Endothelial cell of umbilical vein (primary cell): ENCODE measurements at regions not wholly inside any gene's neighbourhood (a gene's known extent, or its start where the extent isn't known, plus 50 kb on each side); places are given as distances from the start of the nearest gene placed in this dataset.

ENCODE experiments used
- BruUV-seq: library from RNA; stranded (reverse); fragments of 400-500 nt; replicated peaks from 2 replicates; lab custom pipeline; 2021; lab: Mats Ljungman, UMichigan
- CTCF ChIA-PET: fragments of 300-600, 350-600 bp; sonication (Branson Sonifier 250); formaldehyde crosslinking; loops from one replicate; lab custom pipeline; 2021; ENCODE audit warnings: antibody characterized with exemption, inconsistent platforms; lab: Charles Lee
- POLR2A ChIA-PET: fragments of 300-600, 350-600 bp; sonication (Branson Sonifier 250); formaldehyde crosslinking; loops from one replicate; lab custom pipeline; 2021; ENCODE audit warnings: antibody characterized with exemption, inconsistent platforms; lab: Charles Lee
- DNase-seq: peaks from one replicate; pipeline ENCODE4 v3.0.0-alpha.2; 2011; ENCODE audit warnings: low read depth, low spot score
- FAIRE-seq: peaks from 2 replicates; lab custom pipeline; 2011; peaks lifted over from hg19 to GRCh38; lab: Jason Lieb, UNC
- H2AFZ ChIP-seq: 2 replicates; pipeline ENCODE4 v1.6.0; 2012; ENCODE audit warnings: low read depth, low read length, control low read depth, inconsistent platforms
- H3K27ac ChIP-seq: 2 replicates; pipeline ENCODE4 v1.5.1; 2011; ENCODE audit warnings: low read depth, mild to moderate bottlenecking, control low read depth, low read length, moderate library complexity; ENCODE audit not compliant: insufficient read depth
- H3K27me3 ChIP-seq, 2 experiments: 2 replicates each; pipeline versions ENCODE4 v1.6.0 to v1.6.1; 2011; ENCODE audit warnings: low read length in 2 of 2, mixed read lengths in 1 of 2; ENCODE audit not compliant: control insufficient read depth in 2 of 2, insufficient read depth in 2 of 2
- H3K36me3 ChIP-seq, 2 experiments: 2 replicates in 1 of 2; 3 replicates in 1 of 2; pipeline ENCODE4 v1.5.1; 2011; ENCODE audit warnings: low read length in 2 of 2, mild to moderate bottlenecking in 1 of 2, moderate library complexity in 1 of 2; ENCODE audit not compliant: control insufficient read depth in 2 of 2, insufficient read depth in 2 of 2; ENCODE audit errors: extremely low read depth in 1 of 2
- H3K4me1 ChIP-seq: 3 replicates; pipeline ENCODE4 v1.5.1; 2011; ENCODE audit warnings: mild to moderate bottlenecking, low read length; ENCODE audit not compliant: control insufficient read depth, insufficient read depth; ENCODE audit errors: extremely low read depth
- H3K4me2 ChIP-seq: 2 replicates; pipeline ENCODE4 v1.6.1; 2011; ENCODE audit warnings: low read length, control low read depth, mixed read lengths; ENCODE audit not compliant: insufficient read depth
- H3K4me3 ChIP-seq, 3 experiments: fragments of 200-600 bp in 1 of 3; sonication (generic), shearing (Covaris generic) in 1 of 3; replicated peaks in 1 of 3; 2 replicates each; pipeline ENCODE4 v1.5.1; 2011 to 2016; ENCODE audit warnings: control low read depth in 3 of 3, low read length in 3 of 3, mild to moderate bottlenecking in 2 of 3, inconsistent platforms in 1 of 3, low read depth in 1 of 3, moderate library complexity in 1 of 3; ENCODE audit not compliant: insufficient read depth in 1 of 3
- H3K79me2 ChIP-seq: 2 replicates; pipeline ENCODE4 v1.6.0; 2012; ENCODE audit warnings: low read length, inconsistent platforms; ENCODE audit not compliant: control insufficient read depth, insufficient read depth
- H3K9ac ChIP-seq: replicated peaks from 2 replicates; pipeline ENCODE3; 2011; ENCODE audit warnings: low read length, control low read depth; ENCODE audit not compliant: insufficient read depth; ENCODE audit errors: extremely low read depth
- H3K9me1 ChIP-seq: replicated peaks from 3 replicates; pipeline ENCODE4 v1.6.0; 2011; ENCODE audit warnings: mild to moderate bottlenecking, low read length; ENCODE audit not compliant: control insufficient read depth, insufficient read depth; ENCODE audit errors: extremely low read depth
- H3K9me3 ChIP-seq: replicated peaks from 2 replicates; pipeline ENCODE4 v1.5.1; 2012; ENCODE audit warnings: low read length, inconsistent platforms; ENCODE audit not compliant: control insufficient read depth, insufficient read depth
- H4K20me1 ChIP-seq: replicated peaks from 2 replicates; pipeline ENCODE3; 2011; ENCODE audit warnings: mild to moderate bottlenecking, low read length; ENCODE audit not compliant: control insufficient read depth, insufficient read depth; ENCODE audit errors: extremely low read depth
- EZH2 ChIP-seq: IDR thresholded peaks from 2 replicates; pipeline ENCODE4 v1.6.1; 2012; ENCODE audit warnings: borderline replicate concordance, low read depth, mild to moderate bottlenecking, moderate library complexity, low read length, inconsistent platforms; ENCODE audit not compliant: severe bottlenecking
- FOS ChIP-seq: IDR thresholded peaks from 2 replicates; pipeline ENCODE4 v1.6.1; 2011; ENCODE audit warnings: mild to moderate bottlenecking, low read length, moderate library complexity, borderline replicate concordance; ENCODE audit not compliant: insufficient read depth
- GATA2 ChIP-seq: IDR thresholded peaks from 2 replicates; pipeline ENCODE4 v1.7.0; 2011; ENCODE audit warnings: low read depth, mild to moderate bottlenecking, moderate library complexity, mixed read lengths, low read length; ENCODE audit not compliant: insufficient read length, insufficient read depth
- JUN ChIP-seq: IDR thresholded peaks from 2 replicates; pipeline ENCODE4 v1.6.1; 2011; ENCODE audit warnings: borderline replicate concordance, low read depth; ENCODE audit not compliant: insufficient read length, insufficient read depth
- MAX ChIP-seq: IDR thresholded peaks from 2 replicates; pipeline ENCODE4 v1.6.1; 2011; ENCODE audit not compliant: insufficient read depth, insufficient read length
- MYC ChIP-seq: IDR thresholded peaks from one replicate; pipeline ENCODE4 v1.6.1; 2011; ENCODE audit warnings: mild to moderate bottlenecking, low read depth, low read length
- POLR2A ChIP-seq: IDR thresholded peaks from 2 replicates; pipeline ENCODE4 v1.6.1; 2012; ENCODE audit warnings: low read depth, mild to moderate bottlenecking, control low read depth, low read length
- POLR2AphosphoS5 ChIP-seq: IDR thresholded peaks from 2 replicates; pipeline ENCODE4 v1.6.1; 2012; ENCODE audit warnings: low read depth, mild to moderate bottlenecking, control low read depth, low read length, moderate library complexity; ENCODE audit not compliant: insufficient read depth
- dilution Hi-C: fragments of 300-500 bp; cut with MboI; formaldehyde crosslinking; loops from one replicate; pipeline ENCODE4 v1.15.0; 2019; ENCODE audit warnings: low sequenced_read_pairs; ENCODE audit not compliant: extremely low pct_ligation_motif_present
- intact Hi-C: fragments of 100-400 bp; cut with micrococcal nuclease; formaldehyde crosslinking; loops from one replicate; pipeline ENCODE4 v1.10.0; 2022
- TF ChIP-seq, protein P1 (sequence below), 2 donors: IDR thresholded peaks; 1 replicate in 1 of 2; 2 replicates in 1 of 2; pipeline ENCODE4 v1.5.1; 2011; ENCODE audit warnings: low read length in 2 of 2, mild to moderate bottlenecking in 2 of 2, moderate library complexity in 2 of 2, control low read depth in 1 of 2, inconsistent platforms in 1 of 2, low read depth in 1 of 2; ENCODE audit not compliant: insufficient read depth in 1 of 2; ENCODE audit errors: extremely low read depth in 1 of 2

GRCh38 chr1:244186372-244186771, 135.3 kb downstream of the ZBTB18 start:
- no peak overlapping the region for H2AFZ ChIP-seq
- intact Hi-C loops: no loop called here
- no TSS peak for BruUV-seq

More at GRCh38 chr1:244186372-244186771, 135.3 kb downstream of the ZBTB18 start:
- Histone ChIP-seq H3K79me2 (no peaks in the 10 kb centered on the region), H3K27me3 (no peaks in the 10 kb centered on the region), H3K4me3 (no peak overlapping the region), H3K36me3 (no peaks in the 10 kb centered on the region), H3K4me1 (no peaks in the 10 kb centered on the region), H3K9ac (no peak overlapping the region), H3K9me3 (no peaks in the 10 kb centered on the region), H3K27ac (no peak overlapping the region), H4K20me1 (no peaks in the 10 kb centered on the region), H3K4me2 (no peak overlapping the region), H3K9me1 (no peaks in the 10 kb centered on the region)
- TF ChIP-seq GATA2 (no peak), POLR2A (no peak), JUN (no peak), MAX (no peak), MYC (no peak), EZH2 (no peak), POLR2AphosphoS5 (no peak), FOS (no peak)
- TF ChIP-seq, protein P1, sequence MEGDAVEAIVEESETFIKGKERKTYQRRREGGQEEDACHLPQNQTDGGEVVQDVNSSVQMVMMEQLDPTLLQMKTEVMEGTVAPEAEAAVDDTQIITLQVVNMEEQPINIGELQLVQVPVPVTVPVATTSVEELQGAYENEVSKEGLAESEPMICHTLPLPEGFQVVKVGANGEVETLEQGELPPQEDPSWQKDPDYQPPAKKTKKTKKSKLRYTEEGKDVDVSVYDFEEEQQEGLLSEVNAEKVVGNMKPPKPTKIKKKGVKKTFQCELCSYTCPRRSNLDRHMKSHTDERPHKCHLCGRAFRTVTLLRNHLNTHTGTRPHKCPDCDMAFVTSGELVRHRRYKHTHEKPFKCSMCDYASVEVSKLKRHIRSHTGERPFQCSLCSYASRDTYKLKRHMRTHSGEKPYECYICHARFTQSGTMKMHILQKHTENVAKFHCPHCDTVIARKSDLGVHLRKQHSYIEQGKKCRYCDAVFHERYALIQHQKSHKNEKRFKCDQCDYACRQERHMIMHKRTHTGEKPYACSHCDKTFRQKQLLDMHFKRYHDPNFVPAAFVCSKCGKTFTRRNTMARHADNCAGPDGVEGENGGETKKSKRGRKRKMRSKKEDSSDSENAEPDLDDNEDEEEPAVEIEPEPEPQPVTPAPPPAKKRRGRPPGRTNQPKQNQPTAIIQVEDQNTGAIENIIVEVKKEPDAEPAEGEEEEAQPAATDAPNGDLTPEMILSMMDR (IDR thresholded peaks at IDR 0.05; ENCODE audit: extremely low read depth in 1 of 2, insufficient read depth in 1 of 2, low read depth in 1 of 2, low read length in 2 of 2): no peak
- FAIRE-seq (no peak), DNase-seq (no peak)
- dilution Hi-C loops: no loop called here
- ChIA-PET POLR2A (no interaction called here), CTCF (interaction anchor here (1.3 kb wide), 1 partner anchor 9 kb away, joined by 3 read pairs; no protein-coding TSS in a partner anchor)
